ENCODE measurements at regions not wholly inside any gene's neighbourhood (a gene's known extent, or its start where the extent isn't known, plus 50 kb on each side); places are given as distances from the start of the nearest gene placed in this dataset.

DNA sequence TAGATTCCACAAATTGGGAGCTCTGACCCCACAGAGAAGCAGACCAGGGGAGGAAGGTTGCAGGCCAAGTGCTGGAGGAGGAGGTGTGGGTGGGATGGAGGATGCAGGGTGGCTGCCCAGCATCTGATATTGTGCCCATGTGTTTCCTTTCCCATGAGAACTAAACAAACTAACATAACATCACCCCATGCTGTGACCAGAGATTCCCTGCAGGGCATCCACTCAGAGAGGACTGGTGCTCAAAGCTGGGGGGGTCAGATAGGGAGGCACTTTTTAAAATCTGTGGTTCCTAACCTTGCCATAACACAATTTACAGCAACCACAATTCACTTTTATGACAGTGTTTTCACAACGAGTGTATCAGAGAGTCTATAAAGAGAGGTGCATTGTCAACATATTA, 1277.6 kb downstream of the AACS start:
- H3K4me1 Mint-ChIP-seq (ENCODE audit: low read depth), result peaks cover 7% of the 10 kb centered on the region; the same call in 1 of the 2 replicates
- H3K27me3 Mint-ChIP-seq (ENCODE audit: insufficient read depth), result no peaks in the 10 kb centered on the region
- TF ChIP-seq, protein P1, sequence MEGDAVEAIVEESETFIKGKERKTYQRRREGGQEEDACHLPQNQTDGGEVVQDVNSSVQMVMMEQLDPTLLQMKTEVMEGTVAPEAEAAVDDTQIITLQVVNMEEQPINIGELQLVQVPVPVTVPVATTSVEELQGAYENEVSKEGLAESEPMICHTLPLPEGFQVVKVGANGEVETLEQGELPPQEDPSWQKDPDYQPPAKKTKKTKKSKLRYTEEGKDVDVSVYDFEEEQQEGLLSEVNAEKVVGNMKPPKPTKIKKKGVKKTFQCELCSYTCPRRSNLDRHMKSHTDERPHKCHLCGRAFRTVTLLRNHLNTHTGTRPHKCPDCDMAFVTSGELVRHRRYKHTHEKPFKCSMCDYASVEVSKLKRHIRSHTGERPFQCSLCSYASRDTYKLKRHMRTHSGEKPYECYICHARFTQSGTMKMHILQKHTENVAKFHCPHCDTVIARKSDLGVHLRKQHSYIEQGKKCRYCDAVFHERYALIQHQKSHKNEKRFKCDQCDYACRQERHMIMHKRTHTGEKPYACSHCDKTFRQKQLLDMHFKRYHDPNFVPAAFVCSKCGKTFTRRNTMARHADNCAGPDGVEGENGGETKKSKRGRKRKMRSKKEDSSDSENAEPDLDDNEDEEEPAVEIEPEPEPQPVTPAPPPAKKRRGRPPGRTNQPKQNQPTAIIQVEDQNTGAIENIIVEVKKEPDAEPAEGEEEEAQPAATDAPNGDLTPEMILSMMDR (IDR thresholded peaks at IDR 0.05), result no peak
- peaks cover 33% of the 10 kb centered on the region for H3K9me3 Mint-ChIP-seq
- DNase-seq, result no peak
- no peaks in the 10 kb centered on the region for H3K36me3 Mint-ChIP-seq (ENCODE audit: low read depth)
- no peak overlapping the region for H3K27ac Mint-ChIP-seq
- no peak overlapping the region for H3K4me3 Mint-ChIP-seq

DNA sequence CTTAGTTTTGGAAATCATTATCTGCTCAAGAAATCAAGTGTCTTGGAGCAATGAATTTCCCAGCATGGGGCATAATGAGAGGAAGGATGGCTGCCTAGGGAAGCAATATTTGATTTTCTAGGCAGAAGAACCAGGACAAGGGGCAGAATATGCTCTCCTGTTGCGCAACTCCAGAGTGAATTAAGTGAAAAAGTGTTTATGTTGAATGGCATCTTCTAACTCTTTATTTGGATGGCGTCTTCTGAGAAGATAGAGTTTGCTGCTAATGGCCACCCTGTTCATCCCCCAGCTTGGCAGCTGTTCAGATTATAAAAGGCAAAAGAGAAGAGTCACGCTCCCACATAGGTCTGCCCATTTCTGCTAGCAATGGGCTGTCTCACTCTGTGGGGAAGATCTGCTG, 1278.1 kb downstream of the AACS start:
- H3K27ac Mint-ChIP-seq, result no peak overlapping the region
- H3K27me3 Mint-ChIP-seq (ENCODE audit: insufficient read depth), result no peaks in the 10 kb centered on the region
- DNase-seq, result no peak
- TF ChIP-seq, protein P1 (IDR thresholded peaks at IDR 0.05), result no peak
- peaks cover 3% of the 10 kb centered on the region; the same call in 1 of the 2 replicates for H3K4me1 Mint-ChIP-seq (ENCODE audit: low read depth)
- peaks cover 33% of the 10 kb centered on the region for H3K9me3 Mint-ChIP-seq
- H3K4me3 Mint-ChIP-seq, result no peak overlapping the region
- no peaks in the 10 kb centered on the region for H3K36me3 Mint-ChIP-seq (ENCODE audit: low read depth)

DNA sequence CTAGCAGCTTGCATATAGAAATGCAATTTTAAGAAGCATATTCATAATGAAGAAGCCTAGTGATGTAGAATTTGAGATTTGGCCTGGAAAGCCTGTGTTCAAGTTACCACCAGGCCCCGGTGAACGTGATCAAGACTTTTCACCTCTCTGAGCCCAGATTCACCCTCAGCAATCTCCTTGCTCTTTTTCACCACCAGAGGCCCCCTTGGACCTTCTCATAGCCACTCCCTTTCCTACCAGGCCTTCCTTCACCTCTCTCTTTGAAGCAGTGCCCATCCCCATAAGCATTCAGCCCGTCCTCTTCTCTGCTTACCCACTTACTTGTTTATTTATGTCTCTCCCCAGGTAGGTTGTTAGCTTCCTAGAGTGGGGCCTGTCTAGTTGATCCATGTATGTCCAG, 1280.9 kb downstream of the AACS start:
- Mint-ChIP-seq H3K27ac (no peak overlapping the region), H3K27me3 (ENCODE audit: insufficient read depth) (no peaks in the 10 kb centered on the region), H3K4me3 (no peak overlapping the region), H3K9me3 (peaks cover 38% of the 10 kb centered on the region), H3K36me3 (ENCODE audit: low read depth) (no peaks in the 10 kb centered on the region), H3K4me1 (ENCODE audit: low read depth) (no peaks in the 10 kb centered on the region)
- no peak for DNase-seq
- TF ChIP-seq, protein P1 (IDR thresholded peaks at IDR 0.05), result no peak

DNA sequence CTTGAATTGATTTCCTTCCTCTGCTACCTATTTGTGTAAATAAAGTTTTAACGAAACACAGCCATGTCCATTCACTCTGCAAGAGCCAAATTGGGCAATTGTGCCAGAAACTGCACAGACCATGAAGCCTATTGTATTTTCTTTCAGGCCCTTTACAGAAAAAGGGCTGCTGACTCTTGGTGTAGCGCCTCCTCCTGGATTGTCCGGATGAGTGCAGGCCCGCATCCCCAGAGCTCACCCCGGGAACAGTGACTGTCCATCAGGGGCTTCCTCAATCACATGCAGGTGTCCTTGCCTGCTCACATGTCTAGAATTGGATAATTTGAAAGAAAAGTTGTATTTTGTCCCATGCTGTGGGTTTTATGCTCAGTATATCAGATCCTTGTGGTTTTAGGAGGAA, 1282.2 kb downstream of the AACS start:
- H3K36me3 Mint-ChIP-seq (ENCODE audit: low read depth), result no peaks in the 10 kb centered on the region
- no peak overlapping the region for H3K4me3 Mint-ChIP-seq
- peaks cover 41% of the 10 kb centered on the region for H3K9me3 Mint-ChIP-seq

DNA sequence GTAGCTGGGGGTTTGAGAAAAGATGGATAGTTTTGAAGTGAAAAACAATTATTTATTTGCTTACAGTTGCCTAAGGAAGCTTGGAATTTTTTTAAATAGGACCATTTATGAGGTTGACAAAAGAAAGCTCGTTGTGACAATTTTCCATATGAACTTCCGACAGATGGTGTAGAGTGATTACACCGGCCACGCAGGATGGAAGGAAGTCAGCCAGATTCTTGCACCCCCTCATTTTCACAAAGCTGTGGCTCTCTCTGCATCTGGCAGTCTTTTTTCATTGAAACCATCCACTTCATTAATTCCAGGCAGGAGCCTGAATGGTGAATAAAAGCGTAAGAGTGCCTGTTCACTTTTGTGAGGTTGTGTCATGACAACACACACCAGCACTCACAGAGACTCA, 1284.1 kb downstream of the AACS start:
- Mint-ChIP-seq H3K27me3 (ENCODE audit: insufficient read depth) (peaks cover 3% of the 10 kb centered on the region; the same call in 1 of the 2 replicates), H3K4me3 (no peak overlapping the region), H3K9me3 (peaks cover 46% of the 10 kb centered on the region), H3K4me1 (ENCODE audit: low read depth) (no peaks in the 10 kb centered on the region), H3K27ac (no peak overlapping the region), H3K36me3 (ENCODE audit: low read depth) (no peaks in the 10 kb centered on the region)
- TF ChIP-seq, protein P1 (IDR thresholded peaks at IDR 0.05), result no peak
- DNase-seq, result no peak

More for the DNA sequence above, 1282.2 kb downstream of the AACS start:
- Mint-ChIP-seq H3K27ac (no peak overlapping the region), H3K27me3 (ENCODE audit: insufficient read depth) (peaks cover 3% of the 10 kb centered on the region; the same call in 1 of the 2 replicates), H3K4me1 (ENCODE audit: low read depth) (no peaks in the 10 kb centered on the region)
- TF ChIP-seq, protein P1 (IDR thresholded peaks at IDR 0.05), result peak; percentile 28; the same call in 1 of the 2 replicates
- DNase-seq, result no peak

DNA sequence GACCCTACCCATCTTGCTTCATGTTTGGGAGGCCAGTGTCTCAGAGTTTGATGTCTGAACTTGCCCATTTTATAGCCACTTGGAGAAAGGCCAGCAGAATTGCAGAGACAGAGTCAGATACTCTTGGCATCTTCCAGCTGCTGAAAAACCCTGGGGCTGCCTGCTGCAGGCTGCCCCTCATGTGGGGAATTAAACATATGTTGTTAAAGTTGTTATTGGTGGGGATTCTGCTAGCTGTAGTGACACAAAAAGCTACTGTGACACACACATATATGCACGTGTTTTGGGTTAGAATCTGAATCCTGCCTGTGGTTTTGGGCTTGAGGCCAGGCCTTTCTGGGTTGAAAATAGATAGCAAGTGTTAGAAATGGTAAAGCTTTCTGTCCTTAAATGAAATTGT, 1288.4 kb downstream of the AACS start:
- no peak overlapping the region for H3K4me3 Mint-ChIP-seq
- peak; percentile 23 for DNase-seq
- H3K4me1 Mint-ChIP-seq (ENCODE audit: low read depth), result no peaks in the 10 kb centered on the region
- H3K36me3 Mint-ChIP-seq (ENCODE audit: low read depth), result no peaks in the 10 kb centered on the region
- H3K27me3 Mint-ChIP-seq (ENCODE audit: insufficient read depth), result peaks cover 3% of the 10 kb centered on the region; the same call in 1 of the 2 replicates
- TF ChIP-seq, protein P1 (IDR thresholded peaks at IDR 0.05), result no peak
- H3K27ac Mint-ChIP-seq, result no peak overlapping the region
- peaks cover 51% of the 10 kb centered on the region for H3K9me3 Mint-ChIP-seq
